ENCODE measurements at regions not wholly inside any gene's neighbourhood (a gene's known extent, or its start where the extent isn't known, plus 50 kb on each side); places are given as distances from the start of the nearest gene placed in this dataset.

DNA sequence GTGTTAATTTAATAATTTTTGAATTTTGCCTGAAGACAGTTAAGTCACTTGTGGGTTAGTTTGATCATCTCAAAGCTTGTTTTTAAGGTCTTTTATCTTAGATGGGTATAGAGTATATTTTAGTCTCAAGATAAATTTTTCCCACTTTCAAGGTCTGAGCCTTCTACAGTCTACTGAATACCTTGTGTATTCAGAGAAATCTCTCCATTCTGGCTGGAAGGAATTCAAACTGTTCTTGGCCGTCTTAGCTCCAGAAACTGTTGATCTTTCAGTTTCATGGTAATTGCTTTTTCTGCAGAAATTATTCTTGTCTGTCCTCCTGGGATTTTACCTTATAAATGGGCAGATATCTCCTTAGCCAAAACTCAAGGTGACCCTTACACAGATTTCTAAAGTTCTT lies 97.9 kb downstream of the GC start:
- BruUV-seq (replicated peaks): no TSS peak
- Histone ChIP-seq H3K4me3 (replicated peaks in 1 of 3; ENCODE audit: insufficient read depth in 1 of 3, low read depth in 2 of 3, low read length in 3 of 3) (no peak overlapping the region), H3K4me2 (ENCODE audit: low read depth, low read length) (no peak overlapping the region), H3K9me3 (ENCODE audit: low read length) (no peaks in the 10 kb centered on the region), H4K20me1 (ENCODE audit: insufficient read depth, low read length) (no peaks in the 10 kb centered on the region), H3K79me2 (ENCODE audit: insufficient read depth, low read length) (no peaks in the 10 kb centered on the region), H2AFZ (ENCODE audit: low read length) (no peak overlapping the region), H3K36me3 (replicated peaks in 1 of 2; ENCODE audit: control insufficient read depth in 1 of 2, insufficient read depth in 2 of 2, low read length in 2 of 2) (no peaks in the 10 kb centered on the region), H3K9ac (ENCODE audit: insufficient read depth, low read depth, low read length) (no peak overlapping the region), H3K27me3 (ENCODE audit: control insufficient read depth in 1 of 2, insufficient read depth in 2 of 2, low read length in 2 of 2) (no peaks in the 10 kb centered on the region), H3K27ac (ENCODE audit: extremely low read length, insufficient read depth, low read length) (no peak overlapping the region), H3K4me1 (ENCODE audit: insufficient read depth, low read length) (no peaks in the 10 kb centered on the region)
- in situ Hi-C loops (cut with HindIII; ENCODE audit: extremely low pct_ligation_motif_present, low pct_unique_long_range_greater_than_20kb) (no loop called here), intact Hi-C loops (cut with micrococcal nuclease; ENCODE audit: unreplicated experiment) (no loop called here)
- DNase-seq (ENCODE audit: low spot score) (no peak), FAIRE-seq (no peak), ATAC-seq (no peak)
- ChIA-PET CTCF (ENCODE audit: low intra/inter-chr PET ratio, low total read pairs) (no interaction called here), POLR2A (no interaction called here)
- WGBS (ENCODE audit: low lambda C conversion rate): 0% methylated on average over 1 of the region's 1 CpG
- TF ChIP-seq ZNF768 (CRISPR knock-in tag; IDR thresholded peaks at IDR 0.05) (no peak), ZNF670 (CRISPR knock-in tag; IDR thresholded peaks at IDR 0.05; ENCODE audit: borderline replicate concordance) (no peak), BHLHE40 (IDR thresholded peaks at IDR 0.05; ENCODE audit: low read length) (no peak), ZNF263 (CRISPR knock-in tag; IDR thresholded peaks at IDR 0.05) (no peak), ZNF136 (CRISPR knock-in tag; IDR thresholded peaks at IDR 0.05; ENCODE audit: low read depth) (no peak), KDM5B (CRISPR knock-in tag; IDR thresholded peaks at IDR 0.05; ENCODE audit: borderline replicate concordance) (no peak), CBX5 (CRISPR knock-in tag; IDR thresholded peaks at IDR 0.05; ENCODE audit: borderline replicate concordance) (no peak), NRL (CRISPR knock-in tag; IDR thresholded peaks at IDR 0.05; ENCODE audit: borderline replicate concordance) (no peak)
- TF ChIP-seq, protein P1, sequence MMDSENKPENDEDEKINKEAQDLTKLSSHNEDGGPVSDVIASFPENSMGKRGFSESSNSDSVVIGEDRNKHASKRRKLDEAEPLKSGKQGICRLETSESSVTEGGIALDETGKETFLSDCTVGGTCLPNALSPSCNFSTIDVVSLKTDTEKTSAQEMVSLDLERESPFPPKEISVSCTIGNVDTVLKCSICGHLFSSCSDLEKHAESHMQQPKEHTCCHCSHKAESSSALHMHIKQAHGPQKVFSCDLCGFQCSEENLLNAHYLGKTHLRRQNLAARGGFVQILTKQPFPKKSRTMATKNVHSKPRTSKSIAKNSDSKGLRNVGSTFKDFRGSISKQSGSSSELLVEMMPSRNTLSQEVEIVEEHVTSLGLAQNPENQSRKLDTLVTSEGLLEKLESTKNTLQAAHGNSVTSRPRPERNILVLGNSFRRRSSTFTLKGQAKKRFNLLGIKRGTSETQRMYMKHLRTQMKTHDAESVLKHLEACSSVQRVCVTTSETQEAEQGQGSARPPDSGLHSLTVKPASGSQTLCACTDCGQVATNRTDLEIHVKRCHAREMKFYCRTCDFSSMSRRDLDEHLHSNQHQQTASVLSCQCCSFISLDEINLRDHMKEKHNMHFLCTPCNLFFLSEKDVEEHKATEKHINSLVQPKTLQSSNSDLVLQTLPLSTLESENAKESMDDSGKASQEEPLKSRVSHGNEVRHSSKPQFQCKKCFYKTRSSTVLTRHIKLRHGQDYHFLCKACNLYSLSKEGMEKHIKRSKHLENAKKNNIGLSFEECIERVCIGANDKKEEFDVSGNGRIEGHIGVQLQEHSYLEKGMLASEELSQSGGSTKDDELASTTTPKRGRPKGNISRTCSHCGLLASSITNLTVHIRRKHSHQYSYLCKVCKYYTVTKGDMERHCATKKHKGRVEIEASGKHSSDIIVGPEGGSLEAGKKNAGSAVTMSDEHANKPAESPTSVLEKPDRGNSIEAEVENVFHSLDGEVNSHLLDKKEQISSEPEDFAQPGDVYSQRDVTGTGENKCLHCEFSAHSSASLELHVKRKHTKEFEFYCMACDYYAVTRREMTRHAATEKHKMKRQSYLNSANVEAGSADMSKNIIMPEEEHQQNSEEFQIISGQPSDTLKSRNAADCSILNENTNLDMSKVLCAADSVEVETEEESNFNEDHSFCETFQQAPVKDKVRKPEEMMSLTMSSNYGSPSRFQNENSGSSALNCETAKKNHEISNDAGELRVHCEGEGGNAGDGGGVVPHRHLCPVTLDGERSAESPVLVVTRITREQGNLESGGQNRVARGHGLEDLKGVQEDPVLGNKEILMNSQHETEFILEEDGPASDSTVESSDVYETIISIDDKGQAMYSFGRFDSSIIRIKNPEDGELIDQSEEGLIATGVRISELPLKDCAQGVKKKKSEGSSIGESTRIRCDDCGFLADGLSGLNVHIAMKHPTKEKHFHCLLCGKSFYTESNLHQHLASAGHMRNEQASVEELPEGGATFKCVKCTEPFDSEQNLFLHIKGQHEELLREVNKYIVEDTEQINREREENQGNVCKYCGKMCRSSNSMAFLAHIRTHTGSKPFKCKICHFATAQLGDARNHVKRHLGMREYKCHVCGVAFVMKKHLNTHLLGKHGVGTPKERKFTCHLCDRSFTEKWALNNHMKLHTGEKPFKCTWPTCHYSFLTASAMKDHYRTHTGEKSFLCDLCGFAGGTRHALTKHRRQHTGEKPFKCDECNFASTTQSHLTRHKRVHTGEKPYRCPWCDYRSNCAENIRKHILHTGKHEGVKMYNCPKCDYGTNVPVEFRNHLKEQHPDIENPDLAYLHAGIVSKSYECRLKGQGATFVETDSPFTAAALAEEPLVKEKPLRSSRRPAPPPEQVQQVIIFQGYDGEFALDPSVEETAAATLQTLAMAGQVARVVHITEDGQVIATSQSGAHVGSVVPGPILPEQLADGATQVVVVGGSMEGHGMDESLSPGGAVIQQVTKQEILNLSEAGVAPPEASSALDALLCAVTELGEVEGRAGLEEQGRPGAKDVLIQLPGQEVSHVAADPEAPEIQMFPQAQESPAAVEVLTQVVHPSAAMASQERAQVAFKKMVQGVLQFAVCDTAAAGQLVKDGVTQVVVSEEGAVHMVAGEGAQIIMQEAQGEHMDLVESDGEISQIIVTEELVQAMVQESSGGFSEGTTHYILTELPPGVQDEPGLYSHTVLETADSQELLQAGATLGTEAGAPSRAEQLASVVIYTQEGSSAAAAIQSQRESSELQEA (CRISPR knock-in tag; IDR thresholded peaks at IDR 0.05; ENCODE audit: not compliant biosample characterization): no peak
- TF ChIP-seq, protein P2, sequence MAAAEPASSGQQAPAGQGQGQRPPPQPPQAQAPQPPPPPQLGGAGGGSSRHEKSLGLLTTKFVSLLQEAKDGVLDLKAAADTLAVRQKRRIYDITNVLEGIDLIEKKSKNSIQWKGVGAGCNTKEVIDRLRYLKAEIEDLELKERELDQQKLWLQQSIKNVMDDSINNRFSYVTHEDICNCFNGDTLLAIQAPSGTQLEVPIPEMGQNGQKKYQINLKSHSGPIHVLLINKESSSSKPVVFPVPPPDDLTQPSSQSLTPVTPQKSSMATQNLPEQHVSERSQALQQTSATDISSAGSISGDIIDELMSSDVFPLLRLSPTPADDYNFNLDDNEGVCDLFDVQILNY (CRISPR knock-in tag; conservative IDR thresholded peaks at IDR 0.05): no peak
- TF ChIP-seq, protein P3, sequence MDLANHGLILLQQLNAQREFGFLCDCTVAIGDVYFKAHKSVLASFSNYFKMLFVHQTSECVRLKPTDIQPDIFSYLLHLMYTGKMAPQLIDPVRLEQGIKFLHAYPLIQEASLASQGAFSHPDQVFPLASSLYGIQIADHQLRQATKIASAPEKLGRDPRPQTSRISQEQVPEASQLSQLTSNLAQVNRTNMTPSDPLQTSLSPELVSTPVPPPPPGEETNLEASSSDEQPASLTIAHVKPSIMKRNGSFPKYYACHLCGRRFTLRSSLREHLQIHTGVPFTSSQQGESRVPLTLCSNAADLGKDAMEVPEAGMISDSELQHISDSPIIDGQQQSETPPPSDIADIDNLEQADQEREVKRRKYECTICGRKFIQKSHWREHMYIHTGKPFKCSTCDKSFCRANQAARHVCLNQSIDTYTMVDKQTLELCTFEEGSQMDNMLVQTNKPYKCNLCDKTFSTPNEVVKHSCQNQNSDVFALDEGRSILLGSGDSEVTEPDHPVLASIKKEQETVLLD (CRISPR knock-in tag; IDR thresholded peaks at IDR 0.05; ENCODE audit: low read depth): no peak
- TF ChIP-seq, protein P4, sequence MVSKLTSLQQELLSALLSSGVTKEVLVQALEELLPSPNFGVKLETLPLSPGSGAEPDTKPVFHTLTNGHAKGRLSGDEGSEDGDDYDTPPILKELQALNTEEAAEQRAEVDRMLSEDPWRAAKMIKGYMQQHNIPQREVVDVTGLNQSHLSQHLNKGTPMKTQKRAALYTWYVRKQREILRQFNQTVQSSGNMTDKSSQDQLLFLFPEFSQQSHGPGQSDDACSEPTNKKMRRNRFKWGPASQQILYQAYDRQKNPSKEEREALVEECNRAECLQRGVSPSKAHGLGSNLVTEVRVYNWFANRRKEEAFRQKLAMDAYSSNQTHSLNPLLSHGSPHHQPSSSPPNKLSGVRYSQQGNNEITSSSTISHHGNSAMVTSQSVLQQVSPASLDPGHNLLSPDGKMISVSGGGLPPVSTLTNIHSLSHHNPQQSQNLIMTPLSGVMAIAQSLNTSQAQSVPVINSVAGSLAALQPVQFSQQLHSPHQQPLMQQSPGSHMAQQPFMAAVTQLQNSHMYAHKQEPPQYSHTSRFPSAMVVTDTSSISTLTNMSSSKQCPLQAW (CRISPR knock-in tag; IDR thresholded peaks at IDR 0.05): no peak

Data from HepG2 (cell line).